Left lobe of liver (tissue), 2 donors: ENCODE measurements at regions not wholly inside any gene's neighbourhood (a gene's known extent, or its start where the extent isn't known, plus 50 kb on each side); places are given as distances from the start of the nearest gene placed in this dataset.

Source experiments
- ATAC-seq: fragments of 200-7000 bp; cut with Tn5 transposase; one replicate; pipeline ENCODE4 v1.9.1; 2020; ENCODE audit warnings: mild to moderate bottlenecking, moderate library complexity
- DNase-seq: peaks from one replicate; pipeline ENCODE4 v3.0.0-alpha.2; 2020; ENCODE audit warnings: low spot score
- donor health status: DM: no; HTN: no; CAD: no; lungs with moderate emphysema.
- donor health status: DM: no; HTN: yes; CAD: no.

DNA sequence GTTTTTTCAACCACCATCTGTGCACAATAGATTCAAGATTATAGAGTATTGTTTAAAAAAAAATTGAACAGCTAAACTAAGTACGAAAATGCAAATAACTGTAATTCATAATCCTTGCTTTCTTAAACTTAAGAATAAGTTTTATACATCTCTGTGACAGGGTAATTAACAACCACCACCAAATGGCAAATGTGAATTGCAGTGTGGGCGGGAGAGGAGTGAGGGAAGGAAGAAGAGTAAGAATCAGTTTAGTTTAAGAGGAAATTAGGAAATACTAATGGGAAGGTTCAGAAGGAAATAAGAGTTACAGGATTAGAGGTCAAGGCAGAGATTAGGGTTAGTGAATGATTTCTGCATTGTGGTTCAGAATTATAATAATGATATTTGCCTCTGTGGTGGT lies 430.9 kb downstream of the SPRY1 start:
- no peak for ATAC-seq
- no peak for DNase-seq

DNA sequence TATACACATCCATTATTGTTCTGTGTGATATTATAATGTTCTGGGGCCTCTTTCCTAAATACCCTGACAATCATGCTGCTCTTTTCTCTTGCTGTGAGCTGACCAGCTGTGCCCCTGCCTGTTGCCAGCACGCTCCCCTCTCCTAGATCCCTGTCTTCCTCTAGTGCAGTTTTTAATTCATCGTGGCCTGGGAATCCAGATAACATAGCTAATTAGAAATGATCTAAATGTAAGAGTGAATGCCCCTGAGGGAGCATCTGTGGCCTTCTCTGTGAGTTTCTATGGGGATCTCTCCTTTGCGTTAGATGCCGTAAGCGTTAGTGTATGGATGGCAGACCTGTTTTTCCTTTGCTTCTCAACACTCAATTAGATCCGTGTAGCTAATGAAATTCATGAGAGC lies 434.3 kb downstream of the SPRY1 start:
- no peak for ATAC-seq
- no peak for DNase-seq

DNA sequence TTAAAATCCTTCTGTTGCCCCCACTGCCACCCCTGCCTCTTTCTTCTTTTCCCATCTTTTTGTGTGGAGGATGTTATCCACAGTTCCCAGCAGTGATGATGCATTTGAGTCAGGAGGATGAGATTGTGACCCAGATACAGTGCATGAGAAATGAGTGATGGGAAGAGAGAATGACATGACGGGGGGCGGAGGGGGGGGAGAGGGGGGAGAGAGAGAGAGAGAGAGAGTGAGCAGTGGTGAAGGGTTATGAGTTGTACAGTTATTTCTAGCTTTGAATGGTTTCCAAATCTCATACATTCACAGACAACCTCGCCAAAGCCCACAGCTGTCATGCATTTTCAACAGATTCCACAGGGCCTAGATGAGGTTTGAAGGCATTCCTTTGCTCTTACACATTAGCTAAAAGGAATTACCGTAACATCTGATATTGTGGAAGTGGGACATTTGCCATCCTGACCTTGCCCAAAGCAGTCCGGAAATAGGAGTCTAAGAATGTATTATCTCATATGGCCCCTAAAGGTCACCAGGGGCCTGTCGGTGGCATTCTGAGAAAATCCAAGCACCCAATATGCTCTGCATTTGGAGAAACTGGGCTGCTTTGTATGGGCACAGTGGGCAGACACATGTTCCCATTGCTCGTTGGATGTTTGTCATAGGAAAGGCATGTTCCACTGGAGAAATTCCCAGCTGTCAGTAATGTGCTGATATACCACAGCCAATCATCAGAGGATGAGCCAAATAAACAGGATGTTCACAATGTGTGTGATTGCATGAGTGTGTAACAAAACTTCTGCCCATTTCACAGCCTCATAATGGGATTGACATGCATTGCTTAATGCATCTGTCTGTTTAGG lies 435.8 kb downstream of the SPRY1 start:
- no peak for DNase-seq
- ATAC-seq: peak; percentile 26

DNA sequence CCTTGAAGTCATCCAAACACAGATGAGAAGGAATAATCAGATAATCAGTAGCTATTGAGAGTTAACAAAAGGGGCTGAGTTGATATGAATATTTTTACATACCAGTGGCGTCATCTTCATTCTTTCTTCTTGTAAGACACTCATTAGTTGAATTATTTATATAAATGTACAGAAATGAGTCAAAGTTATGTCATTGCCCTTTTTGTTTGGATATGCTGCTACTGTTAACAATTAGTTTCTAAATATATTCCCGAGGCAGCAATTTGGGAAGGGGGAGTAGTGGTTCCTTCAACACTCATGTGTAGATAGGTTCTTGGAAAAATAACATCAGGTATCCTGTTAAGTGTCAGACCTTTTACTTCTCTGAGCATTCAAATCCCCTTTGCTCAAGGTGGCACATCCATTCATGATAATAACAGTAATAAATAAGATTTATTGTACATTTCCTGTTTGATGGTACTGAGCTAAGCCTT lies 436.6 kb downstream of the SPRY1 start:
- ATAC-seq: no peak
- no peak for DNase-seq

DNA sequence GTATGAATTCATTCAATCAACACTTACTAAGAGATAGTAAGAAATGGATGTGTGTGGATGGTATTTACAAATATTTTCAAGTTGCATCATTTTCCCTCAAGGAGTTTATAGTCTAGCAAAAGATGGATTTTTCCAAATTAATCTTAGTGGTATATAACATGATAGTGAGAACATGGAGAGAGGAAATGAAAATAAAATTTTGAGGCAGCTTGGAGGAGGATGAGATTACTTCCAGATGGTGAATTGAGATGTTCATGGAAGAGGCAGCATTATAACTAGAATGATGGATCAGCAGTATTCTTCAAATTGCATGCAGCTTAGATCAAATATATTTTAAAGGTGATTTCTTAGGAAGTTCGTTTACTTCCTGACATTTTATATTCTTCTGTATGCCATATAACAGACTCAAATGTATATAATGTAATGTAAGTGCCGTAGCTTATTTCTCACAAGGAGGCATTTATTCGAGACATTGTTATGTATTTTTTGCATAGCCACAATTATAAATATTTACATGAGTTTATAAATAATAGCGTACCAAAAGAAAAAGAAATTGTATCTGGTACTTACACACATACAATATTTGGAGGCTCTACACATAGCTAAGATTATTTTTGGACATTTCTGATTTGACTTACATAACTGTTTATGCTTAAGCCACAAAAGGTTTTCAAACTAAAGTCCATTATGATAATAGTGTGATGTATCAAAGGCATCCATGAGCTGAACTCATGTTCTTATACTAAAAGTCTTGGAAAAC lies 439.4 kb downstream of the SPRY1 start:
- ATAC-seq: no peak
- no peak for DNase-seq

DNA sequence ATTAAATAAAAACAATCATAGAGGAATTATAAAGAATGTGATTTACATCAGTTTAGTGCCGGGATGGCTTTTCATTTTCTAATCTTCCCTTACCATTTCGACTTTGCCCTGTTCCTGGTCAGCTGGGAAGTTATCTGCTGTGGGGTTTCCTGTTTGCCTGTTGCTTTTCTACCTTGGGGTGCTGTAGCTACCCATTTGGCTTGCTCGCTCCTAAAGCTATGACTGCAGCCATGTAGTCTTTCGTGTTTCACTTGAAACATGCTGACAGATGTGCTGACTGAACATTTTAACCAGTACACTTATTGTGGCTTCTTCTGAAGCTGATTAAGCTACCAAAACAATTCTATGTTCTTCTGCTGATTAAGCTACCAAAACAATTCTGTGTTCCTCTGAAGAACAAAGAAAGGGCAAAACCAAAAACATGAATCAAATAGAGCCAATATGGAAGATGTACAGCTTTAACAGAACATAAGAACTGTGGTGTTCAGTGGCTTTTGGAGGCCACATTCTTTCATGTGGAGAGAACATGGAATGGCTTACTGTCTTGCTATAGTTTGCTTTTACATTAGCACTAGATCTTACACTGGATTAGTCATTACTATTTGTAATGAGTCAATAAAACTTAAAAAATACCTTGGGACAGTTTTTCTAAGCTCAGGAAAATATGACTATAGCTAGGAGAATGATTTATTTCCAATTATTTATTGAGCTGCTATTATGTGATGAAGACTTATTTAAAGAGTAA lies 440.4 kb downstream of the SPRY1 start:
- no peak for ATAC-seq

DNA sequence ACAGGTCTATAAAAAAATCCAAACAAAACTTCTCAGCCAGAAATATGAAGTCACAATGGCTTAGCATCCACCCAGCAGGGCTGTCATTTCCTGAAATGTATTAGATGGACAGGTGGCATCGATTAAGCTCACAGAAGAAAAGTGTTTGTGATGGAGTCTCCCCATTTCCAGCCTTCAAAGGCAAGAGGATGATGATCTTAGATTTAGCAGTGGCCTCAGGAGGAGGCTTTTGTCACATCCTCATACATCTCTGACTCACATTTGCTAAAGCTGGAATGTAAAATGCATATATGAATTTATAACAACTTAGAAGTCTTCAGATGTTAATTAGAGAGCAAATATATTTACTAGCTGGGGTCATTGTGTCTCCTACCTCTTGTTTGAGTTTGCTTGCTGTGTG lies 441.9 kb downstream of the SPRY1 start:
- no peak for ATAC-seq
- DNase-seq: no peak

More for the DNA sequence above, 440.4 kb downstream of the SPRY1 start:
- no peak for DNase-seq

DNA sequence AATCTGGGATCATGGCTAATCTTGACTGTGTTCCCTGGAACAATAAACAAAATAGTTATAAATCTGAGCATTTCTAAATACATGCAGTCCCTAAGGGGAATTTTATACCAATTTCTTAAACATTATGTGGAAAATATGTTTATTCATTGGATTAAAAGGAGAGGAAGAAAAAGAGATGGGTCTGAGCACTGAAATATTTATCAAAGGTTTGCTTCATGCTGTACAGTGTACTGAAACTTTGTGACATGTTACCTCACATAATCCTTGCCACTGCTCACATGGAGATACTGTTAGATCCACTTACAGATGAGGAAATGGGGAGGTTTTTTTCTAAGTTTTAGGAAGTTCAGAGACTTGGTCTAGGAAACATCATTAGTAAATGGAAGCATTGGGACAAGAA lies 443.6 kb downstream of the SPRY1 start:
- no peak for ATAC-seq

DNA sequence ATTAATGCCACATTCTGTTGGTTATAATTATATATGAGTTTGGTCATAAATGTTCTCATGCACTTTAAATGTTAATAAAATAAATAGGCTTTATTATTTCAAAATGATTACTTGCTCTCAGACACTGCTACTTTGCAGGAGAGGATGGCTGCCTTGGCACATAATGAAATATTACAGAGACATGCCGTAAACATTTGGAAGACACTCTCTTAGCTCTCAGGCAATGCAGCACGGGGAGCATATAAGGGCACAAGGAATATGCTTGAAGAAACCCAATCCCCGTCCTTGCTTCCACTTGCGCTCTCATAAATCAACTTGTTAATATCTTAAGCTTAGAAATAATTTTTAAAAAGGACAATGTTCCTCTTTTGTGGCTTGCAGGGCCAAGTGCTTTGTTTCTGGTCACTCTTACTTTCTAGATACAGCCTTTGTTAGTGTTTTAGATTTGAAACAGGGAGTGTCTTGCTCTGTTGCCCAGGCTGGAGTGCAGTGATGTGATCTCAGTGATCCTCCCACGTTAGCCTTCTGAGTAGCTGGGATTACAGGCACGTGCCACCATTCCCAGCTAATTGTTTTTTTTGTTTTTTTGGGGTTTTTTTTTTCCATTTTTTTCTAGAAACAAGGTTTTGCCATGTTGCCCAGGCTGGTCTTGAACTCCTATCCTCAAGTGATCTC lies 445.0 kb downstream of the SPRY1 start:
- ATAC-seq (no peak), DNase-seq (no peak)

More for the DNA sequence above, 443.6 kb downstream of the SPRY1 start:
- no peak for DNase-seq

DNA sequence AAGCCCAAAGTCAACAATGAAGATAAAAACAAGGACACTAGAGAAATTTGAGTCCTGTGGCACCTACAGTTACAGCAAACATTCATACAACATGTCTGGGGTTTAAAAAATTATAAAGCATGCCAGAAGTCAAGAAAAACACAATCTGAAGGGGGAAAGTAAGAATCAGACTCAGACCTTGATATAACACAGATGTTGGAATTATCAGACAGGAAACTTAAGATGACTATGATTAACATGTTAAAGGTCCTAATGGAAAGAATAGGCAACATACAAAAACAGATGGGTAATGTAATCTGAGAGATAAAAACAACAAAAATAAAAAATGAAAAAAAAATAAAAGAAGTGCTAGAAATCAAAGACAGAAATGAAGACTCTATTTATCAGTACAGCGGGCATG lies 446.5 kb downstream of the SPRY1 start:
- ATAC-seq (no peak), DNase-seq (no peak)

DNA sequence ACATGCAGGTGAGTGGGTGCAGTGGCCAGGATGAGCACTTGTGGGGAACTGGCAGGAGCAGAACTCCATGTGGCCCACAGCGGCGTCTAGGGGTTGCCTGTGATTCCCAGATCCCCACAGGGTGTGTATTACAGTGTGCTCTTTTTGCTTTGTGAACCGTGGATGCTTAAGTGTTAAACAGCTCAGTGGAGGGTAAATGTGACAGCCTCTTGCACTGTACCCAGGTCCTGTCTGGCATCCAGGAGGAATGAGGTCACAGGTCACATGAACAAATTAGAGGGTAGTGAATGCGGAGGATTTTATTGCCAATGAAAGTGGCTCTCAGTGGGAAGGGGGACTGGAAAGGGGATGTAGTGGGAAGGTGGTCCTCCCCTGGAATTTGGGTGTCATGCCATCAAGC lies 447.8 kb downstream of the SPRY1 start:
- DNase-seq: no peak
- no peak for ATAC-seq

DNA sequence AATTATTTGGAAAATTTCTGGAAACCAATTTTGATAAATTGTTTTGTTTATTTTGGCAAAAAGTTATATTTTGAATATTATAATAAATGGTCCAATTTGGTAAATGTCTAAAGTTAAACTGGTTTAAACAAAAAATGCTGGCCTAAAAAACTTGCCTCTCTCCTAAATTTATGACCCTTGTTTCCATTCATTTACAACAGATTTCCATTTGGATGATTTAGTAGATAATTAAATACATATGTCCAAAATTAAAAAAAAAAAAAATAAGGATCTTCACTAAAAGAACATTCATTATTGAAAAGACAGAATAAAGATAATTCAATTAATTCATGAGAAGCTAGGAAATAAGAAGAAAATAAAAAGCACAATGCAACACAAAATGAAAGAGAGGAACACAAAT lies 449.5 kb downstream of the SPRY1 start:
- ATAC-seq (no peak), DNase-seq (no peak)

DNA sequence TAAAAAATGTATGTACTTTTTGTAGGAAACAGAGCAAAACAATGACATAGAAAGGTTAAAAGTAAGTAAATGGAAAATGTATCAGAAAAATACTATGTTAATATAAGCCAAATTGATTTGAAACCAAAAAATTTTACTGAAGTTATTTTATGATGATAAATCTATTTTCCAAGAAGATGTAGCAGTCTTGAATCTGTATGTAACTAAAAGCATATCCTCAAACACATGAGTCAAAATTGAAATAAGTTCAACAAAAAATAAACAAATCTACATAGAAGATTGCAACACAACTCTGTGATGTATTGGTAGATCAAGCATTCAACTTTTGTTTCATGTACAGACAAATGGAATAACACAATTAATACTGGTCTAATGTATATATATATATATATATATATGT lies 450.0 kb downstream of the SPRY1 start:
- ATAC-seq: no peak

DNA sequence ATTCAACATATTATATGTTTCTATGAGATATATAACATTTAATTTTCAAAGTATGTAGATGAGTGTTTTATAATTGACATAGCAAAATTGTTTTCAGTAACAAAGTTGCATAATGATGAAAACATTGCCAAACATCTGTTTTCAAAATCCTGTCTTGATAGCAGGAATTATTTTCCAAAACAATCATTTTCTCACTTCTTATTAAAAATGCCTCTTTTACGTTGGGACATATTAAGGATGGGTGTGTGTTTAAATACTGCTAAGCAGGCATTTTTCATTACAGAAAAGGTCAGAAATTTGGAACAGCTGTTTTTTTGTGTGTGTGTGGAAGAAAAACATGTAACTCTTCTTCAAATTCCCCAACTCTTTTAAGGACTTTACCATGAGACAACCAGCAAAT lies 452.0 kb downstream of the SPRY1 start:
- ATAC-seq (no peak), DNase-seq (no peak)

More for the DNA sequence above, 450.0 kb downstream of the SPRY1 start:
- DNase-seq: no peak

DNA sequence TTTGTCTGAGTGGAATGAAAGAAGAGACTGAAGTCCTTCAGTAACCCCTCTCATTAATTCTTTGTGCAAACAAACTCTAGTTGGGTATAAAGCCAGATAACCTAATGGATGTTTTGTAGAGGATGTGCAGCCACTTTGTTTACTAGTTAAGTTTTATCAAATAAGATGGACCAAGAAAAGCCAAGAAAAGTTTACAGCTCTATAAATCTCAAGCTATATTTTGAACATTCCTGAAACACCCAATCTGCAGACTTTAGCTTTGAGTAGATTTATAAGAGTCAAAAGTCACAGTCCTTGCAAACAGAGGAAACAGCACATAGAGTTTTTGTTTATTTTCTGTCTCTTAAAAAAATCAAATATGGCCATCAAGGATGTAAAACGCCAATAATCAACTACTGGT lies 452.9 kb downstream of the SPRY1 start:
- ATAC-seq: no peak
- no peak for DNase-seq

DNA sequence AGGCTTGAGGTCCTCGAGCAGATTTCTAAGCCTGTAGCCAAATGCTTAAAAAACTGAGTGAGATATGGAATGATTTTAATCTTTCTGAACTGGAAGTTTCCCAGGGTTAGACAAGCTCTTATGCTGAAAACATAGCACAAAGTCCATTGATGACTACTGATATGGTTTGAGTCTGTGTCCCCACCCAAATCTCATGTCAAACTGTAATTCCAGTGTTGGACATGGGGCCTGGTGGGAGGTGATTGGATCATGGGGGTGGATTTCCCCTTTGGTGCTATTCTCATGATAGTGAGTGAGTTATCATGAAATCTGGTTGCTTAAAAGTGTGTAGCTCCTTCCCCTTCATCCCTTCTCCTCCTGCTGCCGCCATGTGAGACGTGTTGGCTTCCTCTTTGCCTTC lies 454.9 kb downstream of the SPRY1 start:
- ATAC-seq (no peak), DNase-seq (no peak)

DNA sequence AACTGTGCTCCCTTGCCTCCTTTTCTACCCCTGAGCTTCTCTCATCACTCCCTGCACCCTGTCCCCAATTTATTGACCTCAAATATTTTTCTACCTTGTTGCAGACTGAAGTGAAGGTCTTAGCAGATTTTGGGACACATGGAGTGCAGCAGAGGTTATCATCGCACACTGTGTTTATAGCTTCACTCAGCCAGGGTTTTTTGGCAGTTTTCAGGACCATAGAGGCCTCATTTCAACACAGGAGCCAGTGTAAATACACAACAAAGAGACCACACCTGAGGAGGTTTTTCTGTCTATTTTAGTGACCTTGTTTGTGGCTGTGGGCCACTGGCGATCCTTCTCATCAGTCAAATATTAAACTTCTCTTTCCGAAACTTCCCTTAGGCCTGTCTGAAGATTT lies 457.1 kb downstream of the SPRY1 start:
- ATAC-seq (no peak), DNase-seq (no peak)

DNA sequence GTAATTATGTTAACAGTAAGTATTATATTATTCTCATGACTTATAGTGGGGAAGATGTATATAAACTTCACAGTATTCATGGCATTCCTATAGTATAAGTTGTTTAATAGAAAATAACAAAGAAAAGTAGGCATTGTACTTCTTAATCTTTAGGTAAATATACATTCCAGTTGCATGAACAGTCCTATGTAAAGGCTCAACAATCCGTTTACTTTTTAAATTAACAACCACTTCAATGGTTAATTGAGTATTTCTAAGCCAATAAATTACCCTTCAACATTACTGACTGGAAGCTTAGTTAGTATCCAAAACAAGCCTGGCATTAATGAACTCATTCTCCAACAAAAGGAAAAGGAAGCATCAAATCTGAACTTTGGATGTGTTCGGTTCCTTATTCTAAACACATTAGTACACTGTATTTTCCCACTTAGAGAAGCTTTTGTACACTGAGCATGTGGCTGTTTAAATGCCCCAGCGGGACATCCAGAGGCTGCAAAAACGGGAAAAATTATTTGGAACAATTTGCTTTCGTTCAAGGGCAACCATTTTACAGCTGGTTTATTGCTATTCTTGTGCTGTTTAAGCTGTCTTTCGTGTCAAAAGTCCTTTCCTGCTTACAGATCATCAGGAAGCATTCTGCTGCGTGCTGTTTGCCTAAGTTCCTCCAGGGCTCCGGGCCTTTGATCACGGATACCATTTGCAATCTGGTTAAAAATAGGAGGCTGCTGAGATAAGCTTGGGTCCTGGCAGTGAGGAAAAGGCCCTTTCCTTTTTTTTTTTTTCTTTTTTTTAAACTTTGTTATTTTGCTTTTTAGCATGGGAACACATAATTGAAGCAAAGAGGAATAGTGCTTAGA lies 460.3 kb downstream of the SPRY1 start:
- peak; percentile 59 for ATAC-seq
- DNase-seq: no peak

DNA sequence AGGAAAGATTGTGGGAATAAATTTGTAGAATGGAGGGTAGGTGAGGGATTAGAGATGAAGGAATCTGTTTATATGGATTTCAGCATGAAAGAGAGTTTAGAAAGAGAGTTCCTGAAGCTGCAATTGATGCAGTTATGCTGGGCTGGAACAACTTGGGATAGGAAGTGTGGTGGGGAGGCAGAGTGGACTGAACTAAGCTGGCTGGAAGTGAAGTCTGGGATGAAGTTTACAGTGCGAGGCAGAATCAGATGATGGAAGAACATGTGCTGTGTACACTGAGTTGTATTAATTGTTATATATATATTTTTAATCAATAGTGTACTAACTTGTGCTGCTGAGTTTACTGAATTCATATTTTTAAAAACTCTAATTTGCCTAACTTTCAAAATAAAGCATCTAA lies 461.9 kb downstream of the SPRY1 start:
- DNase-seq: no peak
- ATAC-seq: no peak

DNA sequence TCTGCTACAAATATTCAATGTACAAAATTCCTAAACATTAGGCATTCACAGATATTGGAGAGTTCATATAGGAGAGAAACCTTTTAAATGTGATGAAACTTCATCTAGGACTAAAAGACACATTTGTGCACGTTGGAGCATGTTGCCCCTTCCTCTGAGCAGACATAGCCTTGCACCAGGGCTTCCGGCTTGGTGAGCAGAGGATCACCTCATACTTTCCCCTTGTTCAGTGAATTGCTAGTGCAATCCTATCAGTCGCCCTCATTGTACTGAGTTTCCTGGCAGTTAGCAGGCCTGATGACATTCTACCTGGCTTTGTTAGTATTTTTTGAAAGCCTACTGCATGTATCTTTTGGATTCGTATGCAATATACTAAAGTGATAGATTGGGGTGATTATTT lies 466.2 kb downstream of the SPRY1 start:
- DNase-seq: no peak
- no peak for ATAC-seq
